ENCODE measurements at regions not wholly inside any gene's neighbourhood (a gene's known extent, or its start where the extent isn't known, plus 50 kb on each side); places are given as distances from the start of the nearest gene placed in this dataset.
A peak's percentile ranks its signal among the peaks of the same experiment; 100 is the strongest.

DNA sequence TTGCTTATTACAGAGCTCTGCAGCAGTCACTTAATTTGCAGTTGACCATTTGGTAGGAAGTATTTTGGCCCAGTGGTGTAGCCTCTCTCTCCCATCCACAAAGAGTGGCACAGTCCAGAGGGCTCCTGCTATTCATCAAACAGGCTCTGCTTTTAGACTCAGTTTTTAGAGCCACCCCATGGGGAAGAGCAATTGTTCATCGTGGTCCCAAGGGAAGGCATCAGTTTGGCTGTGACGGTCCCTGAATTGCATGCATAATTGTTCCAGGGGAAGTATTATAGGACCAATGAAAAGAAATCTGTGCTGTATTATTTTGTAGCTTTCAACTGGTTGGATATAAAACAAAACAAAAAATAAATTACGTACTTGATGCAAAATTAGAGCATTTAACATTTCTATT lies 799.0 kb downstream of the DACH1 start:
- no peak for DNase-seq

GRCh38 chr13:71067165-71067815 lies 799.7 kb downstream of the DACH1 start:
- DNase-seq: peak; percentile 11

GRCh38 chr13:71056581-71056980 lies 810.4 kb downstream of the DACH1 start:
- no peak for DNase-seq

DNA sequence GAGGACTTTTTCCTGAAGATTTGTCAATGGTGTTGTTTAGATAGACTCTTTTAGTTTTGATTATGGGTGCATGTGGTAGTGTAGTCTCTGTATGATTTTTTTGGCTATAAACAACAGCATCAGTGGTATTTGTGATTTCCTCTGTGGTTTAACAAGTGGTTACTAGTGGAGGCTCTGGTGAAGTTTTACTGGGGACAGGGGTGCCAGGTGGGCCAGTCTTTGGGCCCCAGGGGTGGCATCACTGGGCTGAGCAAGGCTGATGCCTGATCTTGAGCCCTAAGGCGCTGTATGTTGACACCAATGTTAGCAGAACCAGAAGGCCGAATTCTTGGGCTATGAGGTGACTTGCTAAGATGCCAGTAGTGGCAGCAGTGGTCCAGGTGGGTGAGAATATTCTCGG lies 811.4 kb downstream of the DACH1 start:
- DNase-seq: no peak

GRCh38 chr13:71055047-71055446 lies 812.0 kb downstream of the DACH1 start:
- no peak for DNase-seq

GRCh38 chr13:71054358-71054757 lies 812.6 kb downstream of the DACH1 start:
- DNase-seq: no peak

GRCh38 chr13:71051573-71051972 lies 815.4 kb downstream of the DACH1 start:
- DNase-seq: no peak

GRCh38 chr13:71046360-71047079 lies 820.5 kb downstream of the DACH1 start:
- DNase-seq: no peak

GRCh38 chr13:71045101-71045500 lies 821.9 kb downstream of the DACH1 start:
- DNase-seq: no peak

DNA sequence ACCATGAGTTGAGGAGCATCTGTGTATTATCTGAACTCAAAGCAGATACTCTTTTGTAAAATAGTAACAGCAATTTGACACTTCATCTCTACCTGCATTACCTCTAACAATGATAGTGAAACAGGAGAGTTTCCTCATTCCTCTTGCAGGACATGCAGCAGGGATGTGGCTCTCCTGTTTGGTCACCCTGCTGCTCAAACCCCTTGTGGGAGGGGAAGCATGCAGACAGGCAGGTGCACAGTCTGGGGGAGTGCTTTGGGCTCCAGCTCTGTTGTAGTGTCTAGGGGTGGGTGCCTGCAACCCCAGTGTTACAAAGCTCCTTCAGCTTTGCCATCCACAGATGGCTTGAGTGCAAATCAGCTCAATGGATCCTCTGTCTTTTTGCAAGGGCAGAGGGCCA lies 827.6 kb downstream of the DACH1 start:
- DNase-seq: no peak

GRCh38 chr13:71034018-71034417 lies 833.0 kb downstream of the DACH1 start:
- no peak for DNase-seq

DNA sequence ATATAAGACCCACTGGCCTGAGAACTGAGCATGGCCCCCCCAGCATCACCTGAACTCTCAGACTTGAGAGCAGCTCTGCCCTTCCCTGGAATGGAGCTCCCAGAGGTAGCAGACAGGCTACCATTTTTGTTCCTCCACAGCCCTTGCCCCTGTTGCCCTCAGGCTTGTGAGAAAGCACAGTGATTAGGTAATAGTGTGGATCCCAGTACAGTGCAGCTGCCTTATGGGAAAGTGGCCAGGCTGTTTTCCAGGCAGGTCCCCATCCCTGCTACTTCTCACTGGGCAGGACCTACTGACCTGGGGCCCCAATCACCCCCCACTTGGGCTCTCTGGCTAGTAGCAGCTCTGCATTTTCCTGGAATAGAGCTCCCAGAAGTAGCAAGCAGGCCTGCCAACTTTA lies 834.0 kb downstream of the DACH1 start:
- no peak for DNase-seq

DNA sequence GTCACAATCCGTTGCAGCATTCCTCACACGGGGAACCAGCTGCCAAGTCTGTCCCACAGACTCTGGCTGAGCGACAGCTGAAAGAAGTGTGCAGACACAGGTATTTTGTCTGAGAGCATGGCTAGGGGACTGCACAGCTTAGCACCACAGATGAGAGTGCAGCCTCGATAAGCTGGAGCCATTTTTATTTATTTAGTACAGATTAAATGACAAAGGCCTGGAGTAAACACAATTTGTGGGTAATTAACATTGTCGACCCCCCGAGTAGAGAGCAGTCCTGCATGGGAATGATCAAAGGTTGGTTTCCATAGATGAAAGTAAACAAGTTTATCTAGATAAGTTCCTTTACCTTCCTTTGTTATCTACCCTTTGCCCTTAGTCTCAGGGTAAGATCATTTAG lies 836.2 kb downstream of the DACH1 start:
- peak; percentile 53 for DNase-seq

- DNase-seq: no peak
Observed at GRCh38 chr13:71028884-71029283, 838.1 kb downstream of the DACH1 start.

- no peak for DNase-seq
Observed at GRCh38 chr13:71021825-71022422, 845.1 kb downstream of the DACH1 start.

DNA sequence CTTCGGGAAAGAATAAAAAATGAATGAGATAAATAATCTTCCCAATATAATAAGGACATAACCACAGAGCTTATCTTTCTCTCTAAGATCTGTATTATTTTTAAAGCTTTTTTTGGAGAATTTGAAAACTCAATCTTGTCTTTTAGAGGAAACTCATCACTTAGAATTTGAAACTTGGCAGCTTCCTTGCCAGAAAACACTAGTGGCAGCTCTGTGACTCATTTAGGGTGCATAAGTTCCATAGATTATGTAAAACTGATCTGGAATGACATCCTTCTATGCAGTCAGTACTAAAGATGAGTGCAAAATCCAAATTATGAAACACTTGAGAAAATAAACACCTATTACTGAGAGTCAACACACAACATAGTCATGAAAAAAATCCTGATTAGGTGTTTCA lies 848.0 kb downstream of the DACH1 start:
- no peak for DNase-seq

- no peak for DNase-seq
Observed at GRCh38 chr13:71018544-71018943, 848.5 kb downstream of the DACH1 start.

DNA sequence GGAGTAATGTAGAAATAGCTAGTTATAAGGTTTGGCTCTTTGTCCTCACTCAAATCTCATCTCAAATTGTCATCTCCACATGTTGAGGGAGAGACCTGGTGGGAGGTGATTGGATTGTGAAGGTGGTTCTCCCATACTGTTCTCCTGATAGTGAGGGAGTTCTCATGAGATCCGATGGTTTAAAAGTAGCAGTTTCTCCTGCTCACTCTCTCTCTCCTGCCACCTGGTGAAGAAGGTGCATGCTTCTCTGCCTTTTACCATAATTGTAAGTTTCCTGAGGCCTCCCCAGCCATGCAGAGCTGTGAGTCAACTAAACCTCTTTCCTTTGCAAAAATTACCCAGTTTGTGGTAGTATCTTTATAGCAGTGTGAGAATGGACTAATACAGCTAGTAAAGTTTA lies 849.4 kb downstream of the DACH1 start:
- no peak for DNase-seq

DNA sequence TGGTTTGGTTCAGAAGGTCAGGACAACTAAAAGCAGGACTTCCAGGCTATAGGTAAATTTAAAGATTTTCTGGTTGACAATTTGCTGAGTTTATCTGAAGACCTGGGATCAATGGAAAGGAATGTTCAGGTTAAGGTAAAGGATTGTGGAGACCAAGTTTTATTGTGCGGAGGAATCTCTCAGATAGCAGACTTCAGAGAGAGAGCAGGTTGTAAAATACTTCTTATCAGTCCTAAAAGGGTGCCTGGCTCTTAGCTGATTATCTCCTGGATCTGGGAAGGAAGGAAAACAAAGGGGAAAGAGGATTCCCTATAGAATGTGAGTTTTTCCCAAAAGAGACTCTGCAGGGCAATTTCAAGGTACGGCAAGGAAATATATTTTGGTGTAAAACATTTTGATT lies 851.5 kb downstream of the DACH1 start:
- DNase-seq: no peak

DNA sequence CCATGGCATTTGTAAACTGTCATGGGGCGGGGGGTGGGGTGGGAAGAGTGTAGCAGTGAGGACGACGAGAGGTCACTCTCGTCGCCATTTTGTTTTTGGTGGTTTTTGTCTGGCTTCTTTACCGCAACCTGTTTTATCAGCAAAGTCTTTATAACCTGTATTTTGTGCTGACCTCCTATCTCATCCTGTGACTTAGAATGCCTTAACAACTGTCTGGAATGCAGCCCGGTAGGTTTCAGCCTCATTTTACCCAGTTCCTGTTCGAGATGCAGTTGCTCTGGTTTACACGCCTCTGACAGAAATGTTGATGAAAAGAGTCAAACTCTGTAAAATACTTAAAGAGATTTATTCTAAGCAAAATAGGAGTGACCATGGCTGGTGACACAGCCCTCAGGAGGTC lies 852.0 kb downstream of the DACH1 start:
- DNase-seq: no peak

DNA sequence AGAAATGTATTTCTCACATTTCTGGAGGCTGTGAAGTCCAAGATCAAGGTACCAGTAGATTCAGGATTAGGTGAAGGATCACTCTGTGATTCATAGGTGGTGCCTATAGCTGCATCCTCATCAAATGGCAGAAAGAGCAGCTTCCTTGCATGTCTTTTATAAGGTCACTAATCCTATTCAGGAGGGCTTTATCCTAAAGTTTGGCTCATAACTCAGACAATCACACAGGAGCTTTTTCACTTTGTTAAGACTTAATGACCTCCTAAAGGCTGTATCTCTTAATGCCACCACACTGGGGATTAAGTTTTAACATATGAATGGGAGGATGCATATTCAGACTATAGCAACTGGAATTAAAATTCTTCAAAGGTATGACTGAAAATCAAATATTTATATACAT lies 861.1 kb downstream of the DACH1 start:
- DNase-seq: no peak

GRCh38 chr13:70995338-70995737 lies 871.7 kb downstream of the DACH1 start:
- no peak for DNase-seq

GRCh38 chr13:70994191-70994590 lies 872.8 kb downstream of the DACH1 start:
- no peak for DNase-seq

GRCh38 chr13:70987043-70987442 lies 878.8 kb upstream of the KLHL1 start:
- DNase-seq: no peak

Data from tongue (tissue), 1 donor.